GM21447 (cell line): ENCODE measurements at regions not wholly inside any gene's neighbourhood (a gene's known extent, or its start where the extent isn't known, plus 50 kb on each side); places are given as distances from the start of the nearest gene placed in this dataset.
A peak's percentile ranks its signal among the peaks of the same experiment; 100 is the strongest.
"Not testable (repeated sequence)": the region's sequence is repeated elsewhere in the genome, so short reads cannot be mapped to it uniquely, and the experiment has no call there.

Experiments
- ATAC-seq: cut with Tn5 transposase; IDR thresholded peaks from one replicate; pipeline ENCODE4 v1.9.1; 2021; ENCODE audit not compliant: unreplicated experiment

DNA sequence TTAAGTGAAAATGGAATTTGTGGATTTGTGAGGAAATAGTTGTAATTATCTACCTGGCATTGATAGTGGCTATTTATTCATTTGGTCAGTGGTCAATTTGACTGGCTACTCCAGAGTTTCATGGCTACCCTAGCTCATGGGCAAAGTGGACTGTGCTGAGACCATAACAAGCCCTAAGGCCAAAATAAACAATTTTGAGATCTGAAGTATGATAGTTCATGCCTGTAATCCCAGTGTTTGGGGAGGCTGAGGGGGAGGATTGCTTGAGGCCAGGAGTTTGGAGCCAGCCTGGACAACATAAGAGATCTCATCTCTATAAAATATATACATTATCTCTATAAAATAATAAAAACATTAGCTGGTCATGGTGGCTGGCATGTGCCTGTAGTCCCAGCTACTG is 311.7 kb downstream of the HIVEP2 start:
- no peak for ATAC-seq

DNA sequence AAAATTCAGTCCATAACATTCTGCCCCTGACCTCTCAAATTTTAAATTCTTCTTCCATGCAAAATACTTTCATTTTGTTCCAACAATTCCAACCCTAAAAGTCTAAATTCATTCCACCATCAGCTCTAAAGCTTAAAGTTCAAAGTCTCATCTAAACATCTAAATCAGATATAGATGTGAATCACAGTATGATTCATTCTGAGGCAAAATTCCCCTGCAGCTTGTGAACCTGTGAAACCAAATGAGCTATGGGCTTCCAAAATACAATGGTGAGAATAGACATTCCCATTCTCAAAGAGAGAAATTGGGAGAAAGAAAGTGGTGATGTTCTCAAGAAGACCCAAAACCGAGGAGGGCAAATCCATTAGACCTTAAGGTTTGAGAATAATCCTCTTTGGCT is 309.8 kb downstream of the HIVEP2 start:
- ATAC-seq, result no peak

DNA sequence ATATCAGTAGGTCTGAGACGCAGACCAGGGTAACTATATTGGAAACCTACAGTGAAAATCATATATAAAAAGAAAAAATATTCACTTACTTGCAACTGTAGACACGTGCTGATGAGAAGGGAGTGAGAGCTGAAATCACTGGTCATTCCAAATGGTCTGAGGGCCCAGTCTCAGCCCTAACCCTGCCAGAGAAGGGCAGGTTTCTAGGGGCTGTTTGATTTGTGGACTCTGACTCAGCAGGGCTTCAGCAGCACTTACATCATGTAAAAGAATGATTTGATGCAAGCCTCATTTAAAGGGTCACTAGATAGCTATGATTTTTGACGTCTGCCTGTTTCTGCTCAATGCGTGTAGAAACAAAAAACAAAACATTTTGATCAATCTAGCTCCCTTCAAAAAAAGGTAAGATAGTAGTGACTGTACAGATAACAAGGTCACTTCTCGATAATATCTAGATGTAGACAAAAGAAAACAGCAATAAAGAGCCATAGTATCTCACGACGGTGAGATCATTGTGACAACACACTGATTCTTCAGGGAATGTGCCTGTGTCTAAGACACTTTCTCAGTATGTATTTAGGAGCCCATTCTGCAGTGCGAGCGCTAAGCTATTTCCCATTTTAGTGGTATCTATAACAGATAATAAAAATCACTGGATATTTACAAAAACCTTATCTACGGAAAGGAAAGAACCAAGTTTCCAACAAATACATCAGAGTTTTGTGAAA is 307.2 kb downstream of the HIVEP2 start:
- ATAC-seq, result no peak

DNA sequence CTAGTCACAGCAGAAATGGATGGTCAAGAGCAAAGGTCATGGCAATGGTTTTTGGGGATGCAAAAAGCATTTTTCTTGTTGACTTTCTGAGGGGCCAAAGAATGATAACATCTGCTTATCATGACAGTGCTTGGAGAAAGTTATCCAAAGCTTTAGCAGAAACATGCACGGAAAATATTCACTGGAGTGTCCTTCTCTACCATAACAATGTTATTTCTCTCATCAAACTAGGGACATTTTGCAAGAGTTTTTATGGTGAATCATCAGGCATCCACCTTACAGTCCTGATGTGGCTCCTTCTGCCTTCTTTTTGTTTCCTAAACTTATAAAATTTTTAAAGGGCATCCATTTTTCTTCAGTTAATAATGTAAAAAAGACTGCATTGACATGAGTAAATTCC is 302.3 kb downstream of the HIVEP2 start:
- ATAC-seq, result no peak

DNA sequence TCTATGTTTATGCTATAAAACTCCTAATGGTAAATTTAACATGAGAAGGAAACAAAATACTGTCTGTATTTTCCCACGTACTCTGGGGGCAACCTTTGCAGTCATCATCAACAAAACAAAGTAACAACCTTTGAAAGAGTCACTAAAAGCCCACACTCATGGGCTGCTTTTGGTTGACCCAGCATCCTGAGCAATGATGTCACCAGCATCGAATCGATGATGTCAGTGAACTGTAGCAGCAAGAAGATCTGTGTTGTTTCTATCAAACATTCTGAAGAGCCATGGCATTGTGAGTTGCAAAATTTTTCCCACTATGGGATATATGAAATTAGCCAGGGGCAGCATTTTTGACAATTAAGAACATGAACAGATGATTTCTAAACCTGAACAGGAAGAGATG is 300.1 kb downstream of the HIVEP2 start:
- ATAC-seq, result no peak

DNA sequence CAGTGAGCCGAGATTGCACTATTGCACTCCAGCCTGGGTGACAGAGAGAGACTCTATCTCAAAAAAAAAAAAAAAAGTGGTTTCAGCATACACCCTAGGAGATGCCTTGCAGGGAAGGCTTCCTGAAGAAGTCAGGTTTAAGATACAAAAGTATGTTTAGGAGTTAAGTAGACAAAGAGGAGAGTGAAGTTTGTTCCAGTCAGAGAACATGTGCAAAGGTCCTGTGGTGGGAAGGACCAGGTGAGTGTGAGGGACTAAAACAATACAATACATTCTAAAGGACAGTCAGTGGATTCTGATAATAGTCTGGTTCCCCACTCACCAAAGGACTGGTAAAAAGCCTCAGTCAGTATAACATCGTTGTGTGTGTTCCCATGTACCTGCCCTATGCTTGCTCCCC is 299.3 kb downstream of the HIVEP2 start:
- no peak for ATAC-seq

DNA sequence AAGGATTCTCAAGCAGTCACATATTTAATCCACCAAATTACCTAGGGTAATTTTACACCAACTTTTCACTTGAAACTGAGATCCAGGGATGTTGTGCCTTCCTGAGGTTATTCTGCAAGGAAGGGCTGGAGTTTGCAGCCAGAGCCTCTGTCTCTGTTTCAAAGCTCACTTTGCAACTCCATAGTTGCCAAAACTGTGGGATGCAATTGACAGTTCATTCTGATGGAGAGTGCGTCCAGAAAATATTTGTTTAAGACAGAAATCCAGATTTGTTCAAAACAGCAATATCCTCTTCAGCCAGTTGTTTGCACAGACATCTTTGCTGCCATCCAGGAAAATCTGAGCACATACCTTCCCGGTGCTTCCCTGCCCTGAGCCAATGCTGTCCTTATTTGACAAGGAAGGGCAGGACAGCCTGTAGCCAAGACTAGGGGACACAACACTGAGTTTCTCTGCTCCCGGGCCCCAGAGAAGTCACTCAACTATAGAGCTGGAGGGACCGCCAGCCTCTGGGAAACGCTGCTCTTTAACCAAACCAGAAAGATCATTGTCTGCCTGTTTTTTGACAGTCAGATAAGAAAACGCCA is 297.4 kb downstream of the HIVEP2 start:
- ATAC-seq, result no peak

DNA sequence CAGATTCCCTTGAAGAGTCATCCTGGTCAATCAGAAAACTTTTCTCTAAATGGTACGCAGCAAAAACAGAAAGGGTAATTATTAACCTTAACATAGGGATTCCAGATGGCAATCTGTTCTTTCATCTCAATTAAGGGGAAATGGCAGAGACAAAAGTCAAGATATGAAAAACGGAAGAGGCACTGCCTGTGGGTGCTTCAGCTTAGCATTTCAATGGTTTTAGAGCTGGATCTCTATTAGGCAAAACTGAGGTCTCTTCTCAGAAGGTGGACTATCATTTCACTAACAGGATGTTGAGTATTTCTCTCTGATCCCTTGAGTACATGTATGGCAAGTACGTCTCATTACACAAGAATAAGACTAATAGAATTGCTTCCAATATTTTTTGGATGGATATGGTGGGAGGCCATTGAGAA is 296.9 kb downstream of the HIVEP2 start:
- ATAC-seq, result no peak

DNA sequence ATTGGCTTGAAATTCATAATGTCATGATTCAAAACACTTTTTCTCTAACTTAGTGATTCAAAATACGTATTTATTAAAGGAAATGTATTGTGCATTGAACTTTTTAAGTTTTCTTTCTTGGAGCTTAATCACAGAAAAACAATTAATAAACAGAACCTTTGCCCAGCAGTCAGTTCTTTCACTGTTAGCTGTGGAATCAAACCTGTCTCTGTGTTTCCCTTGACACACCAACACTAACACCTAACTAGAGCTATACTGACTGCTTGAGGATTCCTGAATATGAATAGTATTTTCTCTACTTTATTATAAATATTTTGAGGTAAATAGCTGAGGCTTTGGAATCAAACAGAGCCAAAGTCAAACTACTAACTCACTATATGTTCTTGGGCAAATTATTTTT is 296.4 kb downstream of the HIVEP2 start:
- no peak for ATAC-seq

DNA sequence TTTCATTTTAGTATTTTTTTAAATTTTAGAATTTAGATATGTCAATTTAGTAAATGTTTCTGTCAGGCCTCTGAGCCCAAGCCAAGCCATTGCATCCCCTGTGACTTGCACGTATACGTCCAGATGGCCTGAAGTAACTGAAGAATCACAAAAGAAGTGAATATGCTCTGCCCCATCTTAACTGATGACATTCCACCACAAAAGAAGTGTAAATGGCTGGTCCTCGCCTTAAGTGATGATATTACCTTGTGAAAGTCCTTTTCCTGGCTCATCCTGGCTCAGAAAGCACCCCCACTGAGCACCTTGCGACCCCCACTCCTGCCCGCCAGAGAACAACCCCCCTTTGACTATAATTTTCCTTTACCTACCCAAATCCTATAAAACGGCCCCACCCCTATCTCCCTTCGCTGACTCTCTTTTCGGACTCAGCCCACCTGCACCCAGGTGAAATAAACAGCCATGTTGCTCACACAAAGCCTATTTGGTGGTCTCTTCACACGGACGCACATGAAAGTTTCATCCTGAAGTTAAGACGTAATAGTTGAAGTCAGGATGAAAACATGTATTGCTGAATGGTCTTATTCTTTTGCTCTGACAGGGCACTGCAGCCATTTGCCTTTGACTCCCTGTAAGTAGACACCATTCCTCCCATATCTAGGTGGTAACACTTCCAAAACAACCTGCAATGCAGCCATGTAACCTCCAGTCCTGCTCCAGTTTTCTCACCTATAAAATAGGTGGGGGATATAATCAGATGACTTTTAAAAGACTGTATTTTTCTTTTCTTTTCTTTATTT is 295.3 kb downstream of the HIVEP2 start:
- ATAC-seq, result not testable (repeated sequence)

DNA sequence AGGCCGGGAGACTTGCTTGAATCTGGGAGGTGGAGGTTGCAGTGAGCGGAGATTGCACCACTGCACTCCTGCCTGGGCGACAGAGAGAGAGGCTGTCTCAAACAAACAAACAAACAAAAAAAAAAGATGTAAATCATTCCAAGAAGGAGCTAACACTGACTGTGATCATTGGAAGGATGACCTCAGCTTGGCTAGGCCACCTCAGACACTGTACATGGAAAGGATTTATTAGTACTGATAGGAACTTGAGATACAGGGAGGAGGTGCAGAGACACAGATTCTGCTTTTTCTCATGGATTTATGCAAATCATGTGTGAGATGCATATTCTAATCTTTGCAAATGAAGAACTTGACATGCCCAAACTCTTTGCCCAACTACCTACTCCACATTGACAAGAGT is 293.6 kb downstream of the HIVEP2 start:
- no peak for ATAC-seq

DNA sequence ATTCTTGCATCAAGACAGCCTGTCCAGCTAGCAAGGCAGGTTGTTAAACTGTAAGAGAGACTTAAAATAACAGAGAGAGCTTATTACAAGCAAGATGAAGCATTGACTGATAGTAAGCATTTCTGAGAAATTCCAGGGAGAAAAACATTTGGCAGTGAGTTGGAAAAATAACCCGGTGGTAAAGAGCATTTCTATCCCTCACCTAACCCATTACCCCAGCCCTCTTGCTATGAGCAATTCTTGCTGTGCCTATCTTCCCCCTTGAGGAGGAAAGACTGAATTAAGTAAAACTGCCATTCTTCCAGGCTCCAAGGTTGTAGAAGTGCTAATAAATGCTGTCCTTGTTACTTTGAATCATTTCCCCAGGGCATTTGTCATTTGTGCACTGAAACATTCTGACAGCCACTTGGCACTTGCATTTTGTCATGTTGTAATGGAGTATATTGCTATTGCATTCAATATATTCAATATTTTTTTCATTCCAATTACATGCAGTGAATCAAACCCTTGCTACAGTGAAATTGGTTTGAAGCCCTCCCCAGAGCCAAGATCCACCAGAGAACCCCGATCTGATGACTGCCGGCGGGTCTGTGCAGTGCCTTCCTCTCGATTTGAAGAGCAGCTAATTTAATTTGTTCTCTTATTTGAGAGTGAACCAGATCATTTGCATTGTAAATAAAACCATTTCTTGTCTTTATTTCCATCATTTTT is 291.1 kb downstream of the HIVEP2 start:
- ATAC-seq, result no peak

DNA sequence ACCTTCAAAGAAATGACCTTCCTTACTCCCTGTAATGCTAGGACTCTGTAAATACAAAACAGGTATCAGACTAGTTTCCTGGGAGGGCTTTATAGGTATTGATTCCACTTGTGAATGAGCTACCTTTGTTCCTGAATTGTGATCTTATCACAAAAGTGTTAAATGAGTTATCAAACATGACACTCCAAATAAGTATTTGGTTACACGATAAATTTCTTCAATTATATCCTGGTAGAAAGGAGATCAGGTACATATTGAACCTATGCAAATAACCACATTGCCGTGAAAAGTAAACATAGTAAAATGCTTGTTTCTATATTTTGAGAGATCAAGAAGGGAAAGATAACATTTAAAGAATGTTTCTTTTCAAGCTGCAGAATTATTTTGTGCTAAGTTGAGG is 285.3 kb downstream of the HIVEP2 start:
- no peak for ATAC-seq

DNA sequence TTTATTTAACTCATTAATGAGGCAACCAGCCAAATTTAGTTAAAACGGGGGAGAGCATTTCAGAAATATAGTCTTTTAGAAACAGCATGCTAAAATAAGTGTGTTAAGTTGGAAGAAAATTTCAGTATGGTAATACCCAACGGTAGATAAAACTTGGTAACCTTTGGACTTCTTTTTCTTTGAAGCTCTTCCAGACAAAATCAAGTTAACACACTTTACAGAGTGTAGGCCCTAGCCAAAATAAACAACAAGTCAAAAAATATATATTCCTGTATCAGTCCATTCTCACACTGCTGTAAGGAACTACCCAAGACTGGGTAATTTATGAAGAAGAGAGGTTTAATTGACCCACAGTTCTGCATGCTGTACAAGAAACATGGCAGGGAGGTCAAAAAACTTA is 279.6 kb downstream of the HIVEP2 start:
- no peak for ATAC-seq

DNA sequence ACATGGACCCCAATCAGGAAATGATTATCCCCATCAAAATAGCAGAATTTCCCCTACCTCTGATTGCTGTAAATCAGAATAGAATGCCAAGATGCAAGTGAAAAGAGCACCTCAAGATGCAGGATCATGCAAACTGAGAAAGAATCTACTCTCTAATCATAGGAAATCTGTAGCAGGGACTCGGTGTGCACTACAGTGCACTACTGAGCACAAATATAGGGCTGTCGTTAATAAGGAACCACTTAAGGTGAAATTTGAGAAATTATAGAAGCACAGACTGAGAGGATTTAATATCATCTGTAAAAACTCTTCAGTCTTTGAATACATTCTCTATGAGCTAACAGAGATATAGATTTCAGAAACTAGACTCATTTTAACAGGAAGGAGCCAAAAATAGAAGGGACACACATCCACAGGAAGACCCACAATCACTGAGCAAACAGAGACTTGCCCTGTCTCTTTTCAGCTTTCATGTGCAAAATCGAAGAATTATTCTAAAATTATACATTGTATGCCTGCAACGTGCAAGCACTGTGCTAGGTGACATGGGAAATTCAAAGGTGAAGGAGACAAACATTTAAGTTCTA is 278.3 kb downstream of the HIVEP2 start:
- ATAC-seq, result no peak

DNA sequence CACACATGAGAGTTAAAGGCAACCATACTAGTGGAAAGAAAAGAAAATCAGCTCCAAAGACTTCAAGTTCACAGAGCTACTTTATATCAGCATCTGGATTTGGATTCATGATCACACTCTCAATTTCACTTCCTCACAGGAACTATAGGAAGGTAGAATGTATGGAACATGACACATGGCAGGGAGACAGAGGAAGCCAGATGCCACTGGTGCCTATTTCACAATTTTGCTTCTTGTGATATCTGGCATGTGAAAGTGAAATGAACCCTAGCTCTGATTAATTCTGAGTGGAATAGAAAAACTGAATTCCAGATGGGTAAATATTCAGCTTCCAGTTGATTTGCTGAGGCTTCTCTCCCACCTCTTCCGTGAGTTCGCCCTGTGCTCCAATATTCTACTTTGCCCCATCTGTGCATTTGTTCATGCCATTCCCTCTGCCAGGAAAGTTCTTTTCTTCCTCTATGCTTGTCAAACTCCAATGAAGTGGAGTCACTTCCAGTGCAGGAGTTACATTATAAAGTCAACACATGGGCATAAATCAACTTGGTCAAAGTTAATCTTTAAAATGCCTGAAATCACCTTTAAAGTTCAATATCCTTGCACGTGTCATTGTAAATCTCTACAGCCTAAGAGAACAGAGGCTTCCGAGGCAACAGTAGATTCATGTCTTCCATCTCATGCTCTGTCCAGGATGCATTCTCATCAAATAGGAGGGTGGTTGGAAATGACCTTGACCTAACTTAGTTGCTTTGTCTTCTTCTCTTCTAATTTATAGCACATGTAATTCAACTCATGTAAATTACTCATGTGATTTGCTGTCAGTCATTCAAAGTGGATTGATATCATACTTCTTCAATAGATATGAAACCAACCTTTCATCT is 275.3 kb downstream of the HIVEP2 start:
- ATAC-seq, result no peak

DNA sequence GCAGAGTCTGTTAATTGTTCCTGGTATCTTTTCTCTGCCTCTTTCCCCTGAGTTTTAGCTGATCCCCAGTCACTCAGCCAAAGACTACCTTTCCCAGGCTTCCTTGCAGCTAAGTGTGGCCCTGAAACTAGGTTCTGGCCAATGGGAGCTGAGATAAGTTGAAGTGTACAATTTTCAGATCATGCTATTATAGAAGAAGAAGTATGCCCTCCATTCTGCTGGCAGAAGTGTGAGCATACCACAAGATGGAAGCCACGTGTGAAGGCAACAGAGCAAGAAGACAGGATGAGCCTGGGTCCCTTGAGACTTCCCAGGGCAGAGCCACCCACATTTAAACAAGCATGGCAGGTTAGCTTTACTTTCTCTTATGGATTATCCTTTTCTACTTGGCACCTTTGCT is 273.2 kb downstream of the HIVEP2 start:
- peak; percentile 85 for ATAC-seq

DNA sequence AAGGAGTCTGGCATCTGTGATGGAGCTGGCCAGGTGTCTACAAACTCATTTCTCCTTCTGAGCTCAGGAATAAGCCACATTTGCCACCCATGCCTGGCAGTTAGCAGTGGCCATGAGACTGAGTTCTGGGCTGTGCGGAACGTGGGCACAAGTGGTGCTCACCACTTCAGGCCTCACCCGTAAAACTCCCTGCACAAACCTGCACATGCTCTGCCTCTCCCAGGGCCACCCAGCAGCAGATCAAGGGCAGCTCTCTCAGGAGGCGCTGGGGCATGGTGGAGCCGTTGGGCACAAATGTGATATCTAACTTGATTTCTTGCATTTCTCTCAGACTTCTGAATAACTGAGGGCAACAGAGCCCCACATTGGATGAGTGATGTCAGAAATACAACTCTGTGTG is 269.5 kb downstream of the HIVEP2 start:
- no peak for ATAC-seq

DNA sequence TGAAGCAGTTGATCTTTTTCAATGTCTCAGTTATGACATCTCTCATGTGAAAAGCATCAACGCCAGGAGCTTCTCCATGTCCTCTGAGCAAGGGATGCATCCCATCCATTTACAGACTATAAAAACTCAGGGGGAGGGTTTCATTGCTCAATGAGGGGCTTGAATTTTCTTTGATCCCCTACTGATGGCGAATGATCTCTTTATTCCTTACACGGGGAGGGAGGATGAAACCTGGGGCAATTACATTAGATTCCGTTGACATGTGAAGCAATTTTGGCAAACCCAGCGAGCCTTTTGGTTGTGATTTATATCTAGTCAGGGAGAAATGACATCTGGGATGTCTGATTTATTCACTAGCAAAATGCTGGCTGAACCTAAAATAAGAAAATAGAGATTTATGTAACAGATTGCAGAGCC is 268.9 kb downstream of the HIVEP2 start:
- ATAC-seq, result no peak

DNA sequence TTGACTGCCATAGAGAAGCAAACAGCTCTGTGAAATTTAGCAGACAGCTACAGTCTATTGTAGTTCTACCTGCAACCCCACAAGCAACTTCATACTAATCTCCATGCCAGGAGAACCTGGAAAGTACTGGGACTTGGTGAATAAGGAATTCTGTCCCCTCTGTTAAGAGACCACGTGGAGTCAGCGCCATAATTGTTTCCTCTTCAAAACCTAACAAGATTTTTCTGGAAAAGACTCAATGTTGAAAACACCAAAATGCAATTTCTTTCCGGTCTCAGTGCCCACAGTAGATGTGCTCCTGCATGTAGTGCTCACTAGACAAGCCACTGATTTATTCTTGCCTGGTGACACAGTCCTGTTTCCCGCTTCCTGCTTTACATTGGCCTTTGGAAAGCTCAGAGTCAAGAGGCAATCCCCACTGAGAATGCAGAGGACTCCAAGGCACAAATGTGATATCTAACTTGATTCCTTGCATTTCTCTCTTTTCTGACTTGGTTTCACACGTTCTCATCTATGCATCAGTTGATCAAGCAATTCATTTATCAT is 268.3 kb downstream of the HIVEP2 start:
- ATAC-seq, result no peak
